ENCODE measurements at regions not wholly inside any gene's neighbourhood (a gene's known extent, or its start where the extent isn't known, plus 50 kb on each side); places are given as distances from the start of the nearest gene placed in this dataset.

DNA sequence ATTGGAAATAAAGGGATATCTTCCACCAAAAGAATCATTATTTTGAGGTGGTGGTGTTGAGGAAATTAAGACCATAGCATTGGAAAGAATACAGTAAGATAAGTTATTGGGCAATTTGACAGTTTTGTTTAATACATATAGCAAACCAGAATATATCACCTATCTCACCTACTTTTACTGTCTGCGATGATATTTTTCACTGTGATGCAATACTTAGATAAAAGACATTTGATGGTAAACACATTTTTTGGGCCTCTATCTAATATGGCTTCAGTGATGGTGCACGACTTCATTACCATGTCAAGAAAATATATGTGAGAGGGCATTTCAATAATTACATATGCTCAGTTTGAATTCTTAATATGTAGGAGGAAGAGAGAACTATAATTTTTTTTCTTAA lies 93.7 kb upstream of the MAGI2 start:
- TF ChIP-seq, protein P1, sequence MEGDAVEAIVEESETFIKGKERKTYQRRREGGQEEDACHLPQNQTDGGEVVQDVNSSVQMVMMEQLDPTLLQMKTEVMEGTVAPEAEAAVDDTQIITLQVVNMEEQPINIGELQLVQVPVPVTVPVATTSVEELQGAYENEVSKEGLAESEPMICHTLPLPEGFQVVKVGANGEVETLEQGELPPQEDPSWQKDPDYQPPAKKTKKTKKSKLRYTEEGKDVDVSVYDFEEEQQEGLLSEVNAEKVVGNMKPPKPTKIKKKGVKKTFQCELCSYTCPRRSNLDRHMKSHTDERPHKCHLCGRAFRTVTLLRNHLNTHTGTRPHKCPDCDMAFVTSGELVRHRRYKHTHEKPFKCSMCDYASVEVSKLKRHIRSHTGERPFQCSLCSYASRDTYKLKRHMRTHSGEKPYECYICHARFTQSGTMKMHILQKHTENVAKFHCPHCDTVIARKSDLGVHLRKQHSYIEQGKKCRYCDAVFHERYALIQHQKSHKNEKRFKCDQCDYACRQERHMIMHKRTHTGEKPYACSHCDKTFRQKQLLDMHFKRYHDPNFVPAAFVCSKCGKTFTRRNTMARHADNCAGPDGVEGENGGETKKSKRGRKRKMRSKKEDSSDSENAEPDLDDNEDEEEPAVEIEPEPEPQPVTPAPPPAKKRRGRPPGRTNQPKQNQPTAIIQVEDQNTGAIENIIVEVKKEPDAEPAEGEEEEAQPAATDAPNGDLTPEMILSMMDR (IDR thresholded peaks at IDR 0.05): no peak
- no peak for TF ChIP-seq EZH2 (IDR thresholded peaks at IDR 0.05; ENCODE audit: borderline replicate concordance, insufficient read depth, low read depth, low read length, poor library complexity, severe bottlenecking)

Data from B cell (primary cell).